Stomach (tissue), 8 donors: ENCODE measurements at regions not wholly inside any gene's neighbourhood (a gene's known extent, or its start where the extent isn't known, plus 50 kb on each side); places are given as distances from the start of the nearest gene placed in this dataset.

Source experiments
- DNase-seq, 2 donors: peaks; one replicate each; pipeline versions ENCODE4 v3.0.0 to v3.0.0-alpha.2; 2013 to 2019
- H3K27ac ChIP-seq, 5 donors: fragments of 200-600 bp in 4 of 5; sonication (generic) in 4 of 5; one replicate each; pipeline ENCODE4 v1.5.1; 2013 to 2019; ENCODE audit warnings: mild to moderate bottlenecking in 1 of 5, moderate library complexity in 1 of 5
- H3K27me3 ChIP-seq, 3 donors: fragments of 200-600 bp; sonication (generic); one replicate each; pipeline ENCODE4 v1.5.1; 2017 to 2019; ENCODE audit warnings: mixed run types in 1 of 3
- H3K36me3 ChIP-seq, 4 donors: fragments of 200-600 bp; sonication (generic); 1 replicate in 3 of 4; 2 replicates in 1 of 4; pipeline ENCODE4 v1.5.1; 2016 to 2019
- H3K4me1 ChIP-seq, 4 donors: fragments of 200-600 bp; sonication (generic); one replicate each; pipeline ENCODE4 v1.5.1; 2016 to 2019
- H3K4me3 ChIP-seq, 4 donors: fragments of 200-600 bp; sonication (generic) in 3 of 4; one replicate each; pipeline ENCODE4 v1.5.1; 2016 to 2019; ENCODE audit warnings: mild to moderate bottlenecking in 1 of 4
- H3K9me3 ChIP-seq, 4 donors: fragments of 200-600 bp; sonication (generic); one replicate each; pipeline ENCODE4 v1.5.1; 2016 to 2019
- EP300 ChIP-seq: sonication (generic); formaldehyde crosslinking; IDR thresholded peaks from one replicate; pipeline ENCODE4 v1.6.1; 2017; ENCODE audit warnings: antibody characterized with exemption
- POLR2A ChIP-seq, 4 donors: fragments of 450-650 bp; IDR thresholded peaks; one replicate each; pipeline ENCODE4 v1.6.1; 2016; ENCODE audit warnings: antibody characterized with exemption in 4 of 4, control low read depth in 2 of 4, mild to moderate bottlenecking in 1 of 4, moderate library complexity in 1 of 4
- POLR2AphosphoS5 ChIP-seq, 3 donors: sonication (generic); formaldehyde crosslinking; IDR thresholded peaks; one replicate each; pipeline ENCODE4 v1.6.1; 2016; ENCODE audit warnings: antibody characterized with exemption in 3 of 3
- WGBS, 5 donors: extraction: QIAGEN DNeasy Blood & Tissue Kit in 3 of 5; methylation state at CpG; one replicate each; pipeline versions ENCODE4 v1.1.5 to v1.1.7; 2013 to 2018; 5-methylcytosine and 5-hydroxymethylcytosine counted together
- intact Hi-C: fragments of 100-400 bp; cut with DNase I; formaldehyde crosslinking; loops from one replicate; pipeline ENCODE4 v1.15.1; 2023; ENCODE audit warnings: low total_unique reads
- TF ChIP-seq, protein P1 (sequence below), 7 experiments: fragments of 450-650 bp in 4 of 7; fragments of 200-600 bp in 3 of 7; sonication (generic) in 3 of 7; IDR thresholded peaks; one replicate each; pipeline ENCODE4 v1.5.1; 2016 to 2019; ENCODE audit warnings: antibody characterized with exemption in 7 of 7, control low read depth in 2 of 7, mild to moderate bottlenecking in 1 of 7
- donor health status: healthy with polysubstance abuse.
- donor health status: Bipolar disorder and iron deficiency.
- donor health status: healthy.

GRCh38 chr13:73190477-73190876 lies 131.7 kb downstream of the KLF5 start:
- Histone ChIP-seq H3K27me3 (no peaks in the 10 kb centered on the region), H3K27ac (no peak overlapping the region), H3K4me1 (peaks cover 5 to 20% (median 14%) of the 10 kb centered on the region in 4 donors), H3K9me3 (no peaks in the 10 kb centered on the region), H3K4me3 (no peak overlapping the region), H3K36me3 (no peaks in the 10 kb centered on the region)
- intact Hi-C loops = no loop called here
- 51 to 60% (median 59%) methylated on average over 5 of the region's 5 CpGs for WGBS, 5 donors
- DNase-seq = no peak
- TF ChIP-seq POLR2A (IDR thresholded peaks at IDR 0.05) = no peak
- TF ChIP-seq, protein P1, sequence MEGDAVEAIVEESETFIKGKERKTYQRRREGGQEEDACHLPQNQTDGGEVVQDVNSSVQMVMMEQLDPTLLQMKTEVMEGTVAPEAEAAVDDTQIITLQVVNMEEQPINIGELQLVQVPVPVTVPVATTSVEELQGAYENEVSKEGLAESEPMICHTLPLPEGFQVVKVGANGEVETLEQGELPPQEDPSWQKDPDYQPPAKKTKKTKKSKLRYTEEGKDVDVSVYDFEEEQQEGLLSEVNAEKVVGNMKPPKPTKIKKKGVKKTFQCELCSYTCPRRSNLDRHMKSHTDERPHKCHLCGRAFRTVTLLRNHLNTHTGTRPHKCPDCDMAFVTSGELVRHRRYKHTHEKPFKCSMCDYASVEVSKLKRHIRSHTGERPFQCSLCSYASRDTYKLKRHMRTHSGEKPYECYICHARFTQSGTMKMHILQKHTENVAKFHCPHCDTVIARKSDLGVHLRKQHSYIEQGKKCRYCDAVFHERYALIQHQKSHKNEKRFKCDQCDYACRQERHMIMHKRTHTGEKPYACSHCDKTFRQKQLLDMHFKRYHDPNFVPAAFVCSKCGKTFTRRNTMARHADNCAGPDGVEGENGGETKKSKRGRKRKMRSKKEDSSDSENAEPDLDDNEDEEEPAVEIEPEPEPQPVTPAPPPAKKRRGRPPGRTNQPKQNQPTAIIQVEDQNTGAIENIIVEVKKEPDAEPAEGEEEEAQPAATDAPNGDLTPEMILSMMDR (IDR thresholded peaks at IDR 0.05) = no peak
- TF ChIP-seq POLR2AphosphoS5 (IDR thresholded peaks at IDR 0.05) = no peak
- no peak for TF ChIP-seq EP300

DNA sequence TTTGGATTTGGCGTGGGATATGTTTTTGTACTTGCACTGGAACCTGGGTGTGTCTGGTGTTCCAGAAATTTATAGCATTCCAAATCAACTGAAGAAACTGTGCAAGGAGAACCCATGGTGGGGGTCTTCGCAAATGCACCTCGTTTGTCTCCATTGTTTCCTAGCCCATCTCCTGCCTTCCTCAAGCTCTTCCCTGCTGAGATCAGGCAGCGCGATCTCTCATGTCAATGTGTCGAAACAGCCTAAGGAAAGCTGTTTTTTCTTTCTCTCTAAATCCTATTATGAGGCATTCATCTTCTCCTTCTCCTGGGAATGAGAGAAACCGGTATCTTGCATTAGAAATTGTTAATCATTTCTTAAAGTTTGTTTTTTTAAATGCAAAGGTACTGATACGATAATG lies 131.0 kb downstream of the KLF5 start:
- DNase-seq = no peak
- intact Hi-C loops = no loop called here
- Histone ChIP-seq H3K27me3 (no peaks in the 10 kb centered on the region), H3K36me3 (no peaks in the 10 kb centered on the region), H3K4me3 (no peak overlapping the region), H3K4me1 (peaks cover 5 to 19% (median 12%) of the 10 kb centered on the region in 4 donors), H3K27ac (no peak overlapping the region), H3K9me3 (no peaks in the 10 kb centered on the region)
- no peak for TF ChIP-seq POLR2A (IDR thresholded peaks at IDR 0.05)
- TF ChIP-seq, protein P1 (IDR thresholded peaks at IDR 0.05) = no peak
- TF ChIP-seq POLR2AphosphoS5 (IDR thresholded peaks at IDR 0.05) = no peak
- no peak for TF ChIP-seq EP300
- WGBS, 5 donors = 48 to 55% (median 51%) methylated on average over 8 of the region's 8 CpGs

GRCh38 chr13:73189362-73189761 lies 130.6 kb downstream of the KLF5 start:
- WGBS, 5 donors = 35 to 62% (median 49%) methylated on average over 2 of the region's 2 CpGs
- H3K27ac ChIP-seq = no peak overlapping the region
- peaks cover 5 to 19% (median 11%) of the 10 kb centered on the region in 4 donors for H3K4me1 ChIP-seq
- no peak overlapping the region for H3K4me3 ChIP-seq
- H3K9me3 ChIP-seq = no peaks in the 10 kb centered on the region
- intact Hi-C loops = no loop called here
- no peaks in the 10 kb centered on the region for H3K36me3 ChIP-seq
- TF ChIP-seq POLR2A (IDR thresholded peaks at IDR 0.05) (no peak), POLR2AphosphoS5 (IDR thresholded peaks at IDR 0.05) (peak in 1 of 3 donors; percentile 17)
- no peaks in the 10 kb centered on the region for H3K27me3 ChIP-seq
- DNase-seq = no peak

GRCh38 chr13:73187106-73187505 lies 128.3 kb downstream of the KLF5 start:
- H3K27ac ChIP-seq = no peak overlapping the region
- WGBS, 5 donors = 91 to 96% (median 92%) methylated on average over 4 of the region's 4 CpGs
- H3K27me3 ChIP-seq = no peaks in the 10 kb centered on the region
- no peaks in the 10 kb centered on the region for H3K9me3 ChIP-seq
- DNase-seq = no peak
- H3K4me3 ChIP-seq = no peak overlapping the region
- intact Hi-C loops = no loop called here
- TF ChIP-seq POLR2AphosphoS5 (IDR thresholded peaks at IDR 0.05) (no peak), EP300 (no peak), POLR2A (IDR thresholded peaks at IDR 0.05) (no peak)
- TF ChIP-seq, protein P1 (IDR thresholded peaks at IDR 0.05) = no peak
- no peaks in the 10 kb centered on the region for H3K36me3 ChIP-seq
- H3K4me1 ChIP-seq = peaks cover 0 to 13% (median 4%) of the 10 kb centered on the region in 4 donors

DNA sequence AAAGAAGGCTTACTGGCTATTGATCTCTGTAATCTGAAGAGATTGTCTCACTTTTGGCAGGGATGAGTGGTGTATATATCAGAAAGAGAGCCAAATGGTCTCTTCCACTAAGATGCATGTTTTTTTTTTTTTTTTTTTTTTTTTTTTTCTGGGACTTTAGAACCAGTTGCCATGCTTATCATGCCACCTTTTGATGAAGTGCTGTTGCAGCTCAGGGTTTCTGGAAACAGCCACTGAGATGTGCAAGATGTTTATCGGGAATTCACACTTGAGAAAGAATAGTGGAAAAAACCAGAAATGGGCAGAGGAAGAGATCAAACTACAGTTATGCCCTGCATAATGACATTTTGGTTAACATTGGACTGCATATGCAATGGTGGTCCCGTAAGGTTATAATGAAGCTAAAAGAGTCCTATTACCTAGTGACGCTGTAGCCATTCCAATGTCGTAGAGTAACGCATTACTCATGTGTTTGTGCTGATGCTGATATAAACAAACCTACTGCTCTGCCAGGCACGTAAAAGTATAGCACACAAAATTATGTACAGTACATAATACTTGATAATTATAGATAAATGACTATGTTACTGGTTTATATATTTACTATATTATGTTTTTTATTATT lies 121.0 kb downstream of the KLF5 start:
- TF ChIP-seq EP300 (no peak), POLR2A (IDR thresholded peaks at IDR 0.05) (no peak), POLR2AphosphoS5 (IDR thresholded peaks at IDR 0.05) (no peak)
- TF ChIP-seq, protein P1 (IDR thresholded peaks at IDR 0.05) = no peak
- Histone ChIP-seq H3K27me3 (no peaks in the 10 kb centered on the region), H3K36me3 (no peaks in the 10 kb centered on the region), H3K4me3 (no peak overlapping the region), H3K4me1 (no peaks in the 10 kb centered on the region), H3K27ac (no peak overlapping the region), H3K9me3 (no peaks in the 10 kb centered on the region)
- 66 to 84% (median 79%) methylated on average over 6 of the region's 6 CpGs for WGBS, 5 donors
- no peak for DNase-seq
- intact Hi-C loops = no loop called here
